Duodenal mucosa (tissue), 2 donors: ENCODE measurements at regions not wholly inside any gene's neighbourhood (a gene's known extent, or its start where the extent isn't known, plus 50 kb on each side); places are given as distances from the start of the nearest gene placed in this dataset.

ENCODE experiments used
- H3K27ac ChIP-seq: one replicate; pipeline ENCODE4 v1.7.0; 2013; ENCODE audit warnings: low read depth, low read length
- H3K27me3 ChIP-seq, 2 donors: one replicate each; pipeline ENCODE4 v1.7.0; 2013; ENCODE audit warnings: low read length in 2 of 2, control low read depth in 1 of 2; ENCODE audit not compliant: insufficient read depth in 2 of 2, control insufficient read depth in 1 of 2
- H3K36me3 ChIP-seq, 2 donors: one replicate each; pipeline ENCODE4 v1.7.0; 2013; ENCODE audit warnings: low read length in 2 of 2, control low read depth in 1 of 2; ENCODE audit not compliant: insufficient read depth in 2 of 2, control insufficient read depth in 1 of 2
- H3K4me1 ChIP-seq, 2 donors: one replicate each; pipeline ENCODE4 v1.7.0; 2013; ENCODE audit warnings: low read length in 2 of 2, control low read depth in 1 of 2; ENCODE audit not compliant: insufficient read depth in 2 of 2, control insufficient read depth in 1 of 2
- H3K4me3 ChIP-seq, 2 donors: one replicate each; pipeline ENCODE4 v1.7.0; 2013; ENCODE audit warnings: low read length in 2 of 2, low read depth in 1 of 2
- H3K9ac ChIP-seq, 2 donors: one replicate each; pipeline ENCODE4 v1.7.0; 2013; ENCODE audit warnings: low read length in 2 of 2, low read depth in 1 of 2
- H3K9me3 ChIP-seq, 2 donors: one replicate each; pipeline ENCODE4 v1.7.0; 2013; ENCODE audit warnings: low read length in 2 of 2, control low read depth in 1 of 2; ENCODE audit not compliant: control insufficient read depth in 1 of 2

GRCh38 chr1:217105437-217105836 lies 382.2 kb upstream of the ESRRG start:
- peaks cover 0 to 2% of the 10 kb centered on the region in 2 donors for H3K27me3 ChIP-seq
- H3K36me3 ChIP-seq, result no peaks in the 10 kb centered on the region
- H3K27ac ChIP-seq, result no peak overlapping the region
- H3K4me1 ChIP-seq, result no peaks in the 10 kb centered on the region
- no peak overlapping the region for H3K4me3 ChIP-seq
- no peak overlapping the region for H3K9ac ChIP-seq
- no peaks in the 10 kb centered on the region for H3K9me3 ChIP-seq

GRCh38 chr1:217097819-217098218 lies 374.6 kb upstream of the ESRRG start:
- H3K27me3 ChIP-seq, result no peaks in the 10 kb centered on the region
- H3K27ac ChIP-seq, result no peak overlapping the region
- no peaks in the 10 kb centered on the region for H3K9me3 ChIP-seq
- H3K36me3 ChIP-seq, result no peaks in the 10 kb centered on the region
- no peak overlapping the region for H3K4me3 ChIP-seq
- H3K9ac ChIP-seq, result no peak overlapping the region
- no peaks in the 10 kb centered on the region for H3K4me1 ChIP-seq

DNA sequence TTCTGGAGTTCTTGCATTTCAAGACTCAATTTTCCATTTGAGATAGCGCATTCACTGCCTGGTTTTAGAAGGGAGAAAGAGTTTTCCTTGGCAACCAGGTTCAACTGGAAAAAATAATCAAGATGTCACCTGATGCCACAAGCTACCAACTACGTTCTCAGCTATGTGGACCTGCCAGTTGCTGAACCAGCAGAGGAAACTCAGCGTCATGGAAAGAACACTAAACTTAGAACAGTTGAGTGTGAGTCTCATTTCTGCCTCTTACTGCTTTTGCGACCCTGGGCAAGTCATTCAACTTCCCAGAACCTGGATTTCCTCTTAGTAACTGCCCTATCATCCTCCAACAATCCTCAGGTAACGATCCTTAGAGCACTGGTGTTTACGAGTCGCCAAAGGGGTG lies 373.0 kb upstream of the ESRRG start:
- H3K4me1 ChIP-seq, result peaks cover 0 to 3% of the 10 kb centered on the region in 2 donors
- H3K27me3 ChIP-seq, result no peaks in the 10 kb centered on the region
- H3K27ac ChIP-seq, result no peak overlapping the region
- no peak overlapping the region for H3K9ac ChIP-seq
- H3K4me3 ChIP-seq, result no peak overlapping the region
- H3K36me3 ChIP-seq, result no peaks in the 10 kb centered on the region
- no peaks in the 10 kb centered on the region for H3K9me3 ChIP-seq

- no peaks in the 10 kb centered on the region for H3K36me3 ChIP-seq
- H3K27me3 ChIP-seq, result no peaks in the 10 kb centered on the region
- peaks cover 10 to 13% of the 10 kb centered on the region in 2 donors for H3K4me1 ChIP-seq
- H3K9me3 ChIP-seq, result no peaks in the 10 kb centered on the region
- H3K27ac ChIP-seq, result no peak overlapping the region
- no peak overlapping the region for H3K4me3 ChIP-seq
- no peak overlapping the region for H3K9ac ChIP-seq
Measured at GRCh38 chr1:217095050-217095622, 371.9 kb upstream of the ESRRG start.

DNA sequence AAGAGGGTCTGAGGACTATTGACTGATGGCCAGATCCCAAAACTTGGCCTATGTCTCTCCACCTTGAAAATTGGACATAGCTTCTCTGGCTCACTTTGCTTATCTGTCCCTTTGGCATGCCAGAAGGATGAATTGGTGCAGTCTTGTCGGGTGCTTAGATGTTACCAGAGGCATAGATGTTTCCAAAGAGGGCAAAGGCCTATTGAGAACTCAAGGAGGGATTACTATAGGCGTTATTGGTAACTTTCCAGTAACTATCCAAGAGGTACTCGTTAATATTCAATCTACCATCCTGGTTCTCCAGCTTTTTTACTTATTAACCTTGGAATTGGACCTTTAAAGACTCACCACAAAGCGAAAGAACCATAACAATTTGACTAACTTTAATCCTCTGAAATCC lies 368.3 kb upstream of the ESRRG start:
- Histone ChIP-seq H3K9ac (no peak overlapping the region), H3K27ac (no peak overlapping the region)

DNA sequence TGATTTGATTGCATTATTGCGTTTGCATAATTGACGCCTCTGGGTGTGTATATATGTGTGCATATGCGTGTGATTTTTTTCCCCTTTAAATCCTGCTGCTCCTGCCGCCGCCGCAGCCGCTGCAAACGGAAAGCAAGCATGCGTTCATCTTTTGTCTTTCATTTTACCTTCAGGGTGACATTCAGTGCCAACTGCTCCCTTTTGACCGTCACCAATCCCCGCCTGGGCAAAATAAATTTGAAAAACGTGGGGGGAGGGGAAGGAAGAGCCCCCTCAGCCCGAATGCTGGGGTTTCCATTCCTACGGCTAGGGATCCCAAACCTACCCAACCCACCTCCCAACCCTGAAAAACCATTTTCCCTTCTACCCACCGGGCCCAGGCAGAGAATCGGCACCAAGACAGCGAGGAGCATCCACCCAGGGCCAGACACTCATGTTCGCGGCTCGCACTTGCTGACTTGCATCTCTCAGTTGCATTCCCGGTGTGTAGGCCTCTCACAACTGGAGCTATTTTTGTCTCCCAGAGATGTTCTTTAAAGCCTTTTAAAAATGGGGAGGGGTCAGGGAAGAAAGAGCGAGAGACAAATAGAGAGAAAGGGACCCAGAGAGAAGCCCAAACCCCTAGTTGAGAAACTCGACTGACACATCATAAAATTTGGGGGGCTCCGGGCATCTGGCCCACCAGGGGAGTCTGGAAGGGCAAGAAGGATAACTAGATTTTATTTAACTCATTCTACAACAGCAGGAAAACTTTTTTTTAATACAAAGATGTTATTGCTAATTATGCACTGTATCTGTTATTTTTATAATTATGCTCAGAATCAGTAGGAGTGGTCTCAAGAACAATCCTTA lies 367.1 kb upstream of the ESRRG start:
- no peak overlapping the region for H3K27ac ChIP-seq

More for the DNA sequence above, 368.3 kb upstream of the ESRRG start:
- Histone ChIP-seq H3K9me3 (no peaks in the 10 kb centered on the region), H3K36me3 (no peaks in the 10 kb centered on the region), H3K4me3 (no peak overlapping the region), H3K27me3 (no peaks in the 10 kb centered on the region), H3K4me1 (peaks cover 10 to 18% of the 10 kb centered on the region in 2 donors)

GRCh38 chr1:217089361-217090014 lies 366.3 kb upstream of the ESRRG start:
- Histone ChIP-seq H3K4me1 (peaks cover 10 to 18% of the 10 kb centered on the region in 2 donors), H3K9me3 (no peaks in the 10 kb centered on the region), H3K36me3 (no peaks in the 10 kb centered on the region), H3K27ac (peak overlapping the region; percentile 43), H3K4me3 (peak overlapping the region; percentile 77 to 79), H3K9ac (peak overlapping the region; percentile 54 to 57), H3K27me3 (no peaks in the 10 kb centered on the region)

More for the DNA sequence above, 367.1 kb upstream of the ESRRG start:
- H3K36me3 ChIP-seq, result no peaks in the 10 kb centered on the region
- H3K4me3 ChIP-seq, result peak overlapping the region; percentile 77 to 79
- peaks cover 10 to 18% of the 10 kb centered on the region in 2 donors for H3K4me1 ChIP-seq
- no peaks in the 10 kb centered on the region for H3K27me3 ChIP-seq
- H3K9me3 ChIP-seq, result no peaks in the 10 kb centered on the region
- H3K9ac ChIP-seq, result peak overlapping the region; percentile 44 to 54

- H3K27ac ChIP-seq, result no peak overlapping the region
Measured at GRCh38 chr1:217088521-217089284, 365.5 kb upstream of the ESRRG start.

DNA sequence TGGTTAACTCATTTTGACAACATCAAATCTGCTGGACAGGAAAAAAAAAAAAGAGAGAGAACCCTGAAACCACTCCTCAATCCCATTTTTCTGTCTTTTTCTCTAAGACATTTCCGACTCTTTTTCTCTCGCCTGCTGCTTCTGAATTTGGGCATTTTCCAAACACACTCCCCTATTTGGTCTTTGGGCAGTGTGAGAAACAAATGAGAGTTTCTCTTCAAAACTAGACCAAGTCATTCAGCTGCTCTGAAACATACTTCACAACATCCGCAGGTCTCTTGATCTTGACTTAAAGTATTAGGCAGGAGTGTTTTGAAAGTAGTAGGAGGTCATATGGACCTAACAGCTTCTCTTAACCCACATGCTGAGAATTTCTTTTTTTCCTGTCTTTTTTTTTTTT lies 364.8 kb upstream of the ESRRG start:
- no peaks in the 10 kb centered on the region for H3K36me3 ChIP-seq
- H3K9me3 ChIP-seq, result no peaks in the 10 kb centered on the region
- no peak overlapping the region for H3K9ac ChIP-seq
- H3K4me3 ChIP-seq, result no peak overlapping the region
- H3K27me3 ChIP-seq, result no peaks in the 10 kb centered on the region
- peaks cover 10 to 18% of the 10 kb centered on the region in 2 donors for H3K4me1 ChIP-seq
- H3K27ac ChIP-seq, result no peak overlapping the region

More at GRCh38 chr1:217088521-217089284, 365.5 kb upstream of the ESRRG start:
- no peaks in the 10 kb centered on the region for H3K27me3 ChIP-seq
- peak overlapping the region; percentile 77 to 79 for H3K4me3 ChIP-seq
- no peaks in the 10 kb centered on the region for H3K36me3 ChIP-seq
- H3K4me1 ChIP-seq, result peaks cover 10 to 18% of the 10 kb centered on the region in 2 donors
- H3K9me3 ChIP-seq, result no peaks in the 10 kb centered on the region
- peak overlapping the region; percentile 54 to 57 for H3K9ac ChIP-seq
